ENCODE measurements at regions not wholly inside any gene's neighbourhood (a gene's known extent, or its start where the extent isn't known, plus 50 kb on each side); places are given as distances from the start of the nearest gene placed in this dataset.

- DNase-seq, result no peak
Measured at GRCh38 chr12:94033101-94033500, 115.3 kb upstream of the PLXNC1 start.

- DNase-seq, result no peak
Measured at GRCh38 chr12:94033784-94034183, 114.6 kb upstream of the PLXNC1 start.

GRCh38 chr12:94037444-94037843 is 110.9 kb upstream of the PLXNC1 start:
- DNase-seq, result no peak

GRCh38 chr12:94038605-94039004 is 109.8 kb upstream of the PLXNC1 start:
- DNase-seq, result no peak

- no peak for DNase-seq
Measured at GRCh38 chr12:94039199-94039840, 109.1 kb upstream of the PLXNC1 start.

GRCh38 chr12:94039914-94040313 is 108.5 kb upstream of the PLXNC1 start:
- no peak for DNase-seq

GRCh38 chr12:94041850-94042249 is 106.5 kb upstream of the PLXNC1 start:
- no peak for DNase-seq

GRCh38 chr12:94042321-94042720 is 106.1 kb upstream of the PLXNC1 start:
- DNase-seq, result no peak

GRCh38 chr12:94046626-94047410 is 101.6 kb upstream of the PLXNC1 start:
- DNase-seq, result no peak

- DNase-seq, result no peak
Measured at GRCh38 chr12:94047781-94048567, 100.4 kb upstream of the PLXNC1 start.

- no peak for DNase-seq
Measured at GRCh38 chr12:94048757-94049156, 99.6 kb upstream of the PLXNC1 start.

- DNase-seq, result no peak
Measured at GRCh38 chr12:94049718-94050117, 98.7 kb upstream of the PLXNC1 start.

GRCh38 chr12:94053676-94054075 is 94.7 kb upstream of the PLXNC1 start:
- DNase-seq, result no peak

- DNase-seq, result no peak
Measured at GRCh38 chr12:94055528-94055927, 92.8 kb upstream of the PLXNC1 start.

GRCh38 chr12:94056419-94057158 is 91.8 kb upstream of the PLXNC1 start:
- DNase-seq, result no peak

- no peak for DNase-seq
Measured at GRCh38 chr12:94057262-94058151, 90.9 kb upstream of the PLXNC1 start.

GRCh38 chr12:94059394-94060368 is 88.7 kb upstream of the PLXNC1 start:
- no peak for DNase-seq

GRCh38 chr12:94062194-94062593 is 86.2 kb upstream of the PLXNC1 start:
- DNase-seq, result no peak

GRCh38 chr12:94062796-94063635 is 85.4 kb upstream of the PLXNC1 start:
- no peak for DNase-seq

- no peak for DNase-seq
Measured at GRCh38 chr12:94070520-94070919, 77.9 kb upstream of the PLXNC1 start.

All from NCI-H1048 (cell line).